ENCODE measurements at regions not wholly inside any gene's neighbourhood (a gene's known extent, or its start where the extent isn't known, plus 50 kb on each side); places are given as distances from the start of the nearest gene placed in this dataset.

- no peak overlapping the region for H2BK5ac ChIP-seq (ENCODE audit: low read depth, low read length)
- no peak overlapping the region for H3K4ac ChIP-seq (replicated peaks; ENCODE audit: insufficient read length, low read depth, low read length)
- no peak overlapping the region for H3K14ac ChIP-seq (ENCODE audit: insufficient read length)
- no peak overlapping the region for H3K4me2 ChIP-seq (ENCODE audit: insufficient read depth in 1 of 2, low read depth in 2 of 2, low read length in 2 of 2)
- DNase-seq (ENCODE audit: low read depth in 1 of 2, low spot score in 2 of 2) (no peak), FAIRE-seq (no peak)
- no peak overlapping the region for H3K18ac ChIP-seq (ENCODE audit: extremely low read depth, low read length)
- H3K27me3 ChIP-seq (replicated peaks in 1 of 4; ENCODE audit: control insufficient read depth in 3 of 4, extremely low read depth in 1 of 4, insufficient read depth in 3 of 4, low read length in 3 of 4) = no peaks in the 10 kb centered on the region
- H3K9ac ChIP-seq (replicated peaks in 1 of 4; ENCODE audit: extremely low read depth in 1 of 4, low read depth in 3 of 4, low read length in 3 of 4) = no peak overlapping the region
- no peaks in the 10 kb centered on the region for H3K79me1 ChIP-seq (ENCODE audit: low read depth, low read length)
- H2AK5ac ChIP-seq (ENCODE audit: low read depth, low read length) = no peak overlapping the region
- H3K23me2 ChIP-seq (ENCODE audit: low read depth, low read length) = no peaks in the 10 kb centered on the region
- H4K5ac ChIP-seq (ENCODE audit: insufficient read length, low read depth, low read length) = no peak overlapping the region
- ChIA-PET CTCF (ENCODE audit: partially characterized antibody) (interaction anchor here (0.6 to 3.1 kb wide), 3 partner anchors 9 to 341 kb away, joined by 3 to 13 read pairs (median 6); no protein-coding TSS in a partner anchor), POLR2A (ENCODE audit: partially characterized antibody) (no interaction called here)
- H3K4me3 ChIP-seq (ENCODE audit: extremely low read depth in 1 of 4, insufficient read depth in 2 of 4, low read depth in 3 of 4, low read length in 4 of 4) = no peak overlapping the region
- no peak overlapping the region for H2BK120ac ChIP-seq (replicated peaks; ENCODE audit: low read depth, low read length)
- no peaks in the 10 kb centered on the region for H4K20me1 ChIP-seq (replicated peaks in 1 of 2; ENCODE audit: control insufficient read depth in 1 of 2, insufficient read depth in 2 of 2, low read length in 2 of 2)
- 50% methylated on average over 2 of the region's 2 CpGs; no CpG with 5 or more reads in 1 of the 2 experiments for WGBS, 2 experiments (ENCODE audit: extremely low coverage in 1 of 2, insufficient coverage in 1 of 2, insufficient read length in 1 of 2, insufficient replicate concordance in 2 of 2, low coverage in 1 of 2, low lambda C conversion rate in 2 of 2, missing lambda C conversion rate in 1 of 2)
- no peaks in the 10 kb centered on the region for H3K36me3 ChIP-seq (ENCODE audit: control insufficient read depth in 2 of 4, insufficient read depth in 4 of 4, low read length in 3 of 4)
- H3K23ac ChIP-seq (ENCODE audit: insufficient read length) = no peak overlapping the region
- TF ChIP-seq RXRA (IDR thresholded peaks at IDR 0.05; ENCODE audit: insufficient read depth, low read depth, low read length) = no peak
- no peak for TF ChIP-seq ASH2L (IDR thresholded peaks at IDR 0.05; ENCODE audit: low read length)
- no peak for TF ChIP-seq CEBPB (IDR thresholded peaks at IDR 0.05; ENCODE audit: low read depth, low read length)
- TF ChIP-seq SIN3A (conservative IDR thresholded peaks at IDR 0.05 in 1 of 2, IDR thresholded peaks at IDR 0.05 in 1 of 2; ENCODE audit: low read depth in 1 of 2, low read length in 2 of 2) = no peak
- TF ChIP-seq BACH1 (IDR thresholded peaks at IDR 0.05; ENCODE audit: low read length) = no peak
- TF ChIP-seq MAX (IDR thresholded peaks at IDR 0.05) = no peak
- no peak for TF ChIP-seq POLR2AphosphoS5 (IDR thresholded peaks at IDR 0.05; ENCODE audit: low read depth, low read length)
- no peak for TF ChIP-seq CTBP2 (IDR thresholded peaks at IDR 0.05; ENCODE audit: borderline replicate concordance, insufficient read depth, insufficient read length, low read length)
- no peak for TF ChIP-seq SP4 (IDR thresholded peaks at IDR 0.05; ENCODE audit: low read length)
- no peak for TF ChIP-seq CBX5 (IDR thresholded peaks at IDR 0.05; ENCODE audit: low read depth, low read length)
- TF ChIP-seq TEAD4 (IDR thresholded peaks at IDR 0.05; ENCODE audit: low read depth, low read length) = no peak
- TF ChIP-seq E2F6 (IDR thresholded peaks at IDR 0.05) = no peak
- no peak for TF ChIP-seq BCL11A (IDR thresholded peaks at IDR 0.05; ENCODE audit: low read depth in 2 of 2, low read length in 2 of 2)
- H2BK20ac ChIP-seq (ENCODE audit: low read length) = no peak overlapping the region
- H2BK12ac ChIP-seq (ENCODE audit: low read depth, low read length) = no peak overlapping the region
- H2BK15ac ChIP-seq (ENCODE audit: low read length) = no peak overlapping the region
- H2AFZ ChIP-seq (ENCODE audit: low read length) = no peak overlapping the region
- H4K91ac ChIP-seq (replicated peaks; ENCODE audit: insufficient read length, low read length) = no peak overlapping the region
- H4K8ac ChIP-seq (ENCODE audit: extremely low read depth, insufficient read depth, low read length) = no peak overlapping the region
- H3K79me2 ChIP-seq (ENCODE audit: control insufficient read depth in 1 of 2, insufficient read depth in 2 of 2, low read length in 2 of 2) = no peaks in the 10 kb centered on the region
- no peak overlapping the region for H3K56ac ChIP-seq (replicated peaks; ENCODE audit: insufficient read length, low read depth, low read length)
- no peak overlapping the region for H3K27ac ChIP-seq (ENCODE audit: low read depth, low read length)
- H3K9me3 ChIP-seq (ENCODE audit: insufficient read depth in 2 of 2, low read depth in 1 of 2, low read length in 1 of 2) = no peaks in the 10 kb centered on the region
- no peaks in the 10 kb centered on the region; a peak in 1 of 7 replicates for H3K4me1 ChIP-seq (replicated peaks in 1 of 4; ENCODE audit: control insufficient read depth in 3 of 4, insufficient read depth in 4 of 4, low read length in 3 of 4)
Measured at GRCh38 chr6:143601504-143601903, 76.3 kb upstream of the PHACTR2 start.

All from H1 (cell line).